Liver (tissue), 7 donors: ENCODE measurements at regions not wholly inside any gene's neighbourhood (a gene's known extent, or its start where the extent isn't known, plus 50 kb on each side); places are given as distances from the start of the nearest gene placed in this dataset.

ENCODE experiments used
- DNase-seq: peaks from one replicate; pipeline ENCODE4 v3.0.0-alpha.2; 2017; ENCODE audit warnings: low spot score
- H3K27ac ChIP-seq, 2 donors: one replicate each; pipeline ENCODE4 v1.7.0; 2013; ENCODE audit warnings: inconsistent platforms in 2 of 2, low read length in 2 of 2, control low read depth in 1 of 2, low read depth in 1 of 2, mild to moderate bottlenecking in 1 of 2
- H3K27me3 ChIP-seq, 4 donors: one replicate each; pipeline versions ENCODE4 v1.6.1 to v1.7.0; 2013; ENCODE audit warnings: low read length in 3 of 4, inconsistent platforms in 1 of 4, mild to moderate bottlenecking in 1 of 4, moderate library complexity in 1 of 4; ENCODE audit not compliant: control insufficient read depth in 4 of 4, insufficient read depth in 4 of 4
- H3K36me3 ChIP-seq, 4 donors: one replicate each; pipeline versions ENCODE4 v1.6.1 to v1.7.0; 2013; ENCODE audit warnings: low read length in 3 of 4, mild to moderate bottlenecking in 3 of 4, low read depth in 1 of 4, moderate library complexity in 1 of 4; ENCODE audit not compliant: control insufficient read depth in 4 of 4, insufficient read depth in 3 of 4
- H3K4me1 ChIP-seq, 4 donors: one replicate each; pipeline versions ENCODE4 v1.6.1 to v1.7.0; 2013; ENCODE audit warnings: low read length in 3 of 4, mild to moderate bottlenecking in 3 of 4, moderate library complexity in 1 of 4; ENCODE audit not compliant: control insufficient read depth in 4 of 4, insufficient read depth in 4 of 4
- H3K4me3 ChIP-seq, 3 donors: one replicate each; pipeline versions ENCODE4 v1.6.1 to v1.7.0; 2013; ENCODE audit warnings: low read length in 3 of 3, control low read depth in 1 of 3, low read depth in 1 of 3, mild to moderate bottlenecking in 1 of 3
- H3K9ac ChIP-seq, 2 donors: one replicate each; pipeline ENCODE4 v1.7.0; 2013; ENCODE audit warnings: low read length in 2 of 2, mild to moderate bottlenecking in 2 of 2, moderate library complexity in 2 of 2, control low read depth in 1 of 2, low read depth in 1 of 2
- H3K9me3 ChIP-seq, 4 donors: one replicate each; pipeline versions ENCODE4 v1.6.1 to v1.7.0; 2013; ENCODE audit warnings: low read length in 3 of 4; ENCODE audit not compliant: control insufficient read depth in 4 of 4
- ATF3 ChIP-seq: IDR thresholded peaks from 2 replicates; pipeline ENCODE4 v1.6.1; 2016; ENCODE audit warnings: antibody characterized with exemption
- EGR1 ChIP-seq, 2 donors: IDR thresholded peaks; 2 replicates each; pipeline ENCODE4 v1.6.1; 2016 to 2018; ENCODE audit warnings: antibody characterized with exemption in 2 of 2, low read depth in 2 of 2
- FOXA2 ChIP-seq: IDR thresholded peaks from 2 replicates; pipeline ENCODE4 v1.6.1; 2016; ENCODE audit warnings: antibody characterized with exemption
- GABPA ChIP-seq, 2 donors: IDR thresholded peaks in 1 of 2; conservative IDR thresholded peaks in 1 of 2; 2 replicates each; pipeline ENCODE4 v1.6.1; 2016; ENCODE audit warnings: antibody characterized with exemption in 2 of 2, mild to moderate bottlenecking in 1 of 2, moderate library complexity in 1 of 2
- HNF4A ChIP-seq, 2 donors: conservative IDR thresholded peaks; 2 replicates each; pipeline ENCODE4 v1.6.1; 2016; ENCODE audit warnings: antibody characterized with exemption in 2 of 2, mild to moderate bottlenecking in 2 of 2
- HNF4G ChIP-seq: IDR thresholded peaks from 2 replicates; pipeline ENCODE4 v1.6.1; 2016; ENCODE audit warnings: antibody characterized with exemption
- JUND ChIP-seq, 2 donors: IDR thresholded peaks; 2 replicates each; pipeline ENCODE4 v1.6.1; 2016; ENCODE audit warnings: antibody characterized with exemption in 2 of 2
- MAX ChIP-seq: IDR thresholded peaks from 2 replicates; pipeline ENCODE4 v1.6.1; 2016; ENCODE audit warnings: antibody characterized with exemption
- NR2F2 ChIP-seq: IDR thresholded peaks from 2 replicates; pipeline ENCODE4 v1.6.1; 2016; ENCODE audit warnings: antibody characterized with exemption
- RAD21 ChIP-seq, 2 donors: IDR thresholded peaks; 2 replicates each; pipeline ENCODE4 v1.6.1; 2016; ENCODE audit warnings: antibody characterized with exemption in 2 of 2, mild to moderate bottlenecking in 2 of 2
- REST ChIP-seq: IDR thresholded peaks from 2 replicates; pipeline ENCODE4 v1.6.1; 2016; ENCODE audit warnings: antibody characterized with exemption, mild to moderate bottlenecking
- RXRA ChIP-seq, 2 donors: IDR thresholded peaks; 2 replicates each; pipeline ENCODE4 v1.6.1; 2017 to 2018; ENCODE audit warnings: antibody characterized with exemption in 2 of 2, mild to moderate bottlenecking in 1 of 2
- SP1 ChIP-seq: IDR thresholded peaks from 2 replicates; pipeline ENCODE4 v1.6.1; 2018; ENCODE audit warnings: antibody characterized with exemption, mild to moderate bottlenecking
- TAF1 ChIP-seq: conservative IDR thresholded peaks from 2 replicates; pipeline ENCODE4 v1.6.1; 2016; ENCODE audit warnings: antibody characterized with exemption, mild to moderate bottlenecking
- YY1 ChIP-seq: IDR thresholded peaks from 2 replicates; pipeline ENCODE4 v1.6.1; 2016; ENCODE audit warnings: antibody characterized with exemption, mild to moderate bottlenecking
- ZBTB33 ChIP-seq: IDR thresholded peaks from 2 replicates; pipeline ENCODE4 v1.6.1; 2016; ENCODE audit warnings: antibody characterized with exemption
- WGBS: extraction: QIAGEN DNeasy Blood & Tissue Kit; methylation state at CpG from one replicate; pipeline ENCODE4 v1.1.7; 2013; 5-methylcytosine and 5-hydroxymethylcytosine counted together
- donor health status: healthy.
- donor health status: healthy.
- donor health status: healthy.
- donor health status: healthy.

- no peak overlapping the region for H3K27ac ChIP-seq
Observed at GRCh38 chr16:54503011-54503855, 216.6 kb upstream of the IRX3 start.

More at GRCh38 chr16:54503011-54503855, 216.6 kb upstream of the IRX3 start:
- no peak overlapping the region for H3K4me3 ChIP-seq
- no peaks in the 10 kb centered on the region for H3K36me3 ChIP-seq
- no peak overlapping the region for H3K9ac ChIP-seq
- WGBS = 58% methylated on average over 9 of the region's 9 CpGs
- H3K27me3 ChIP-seq = no peaks in the 10 kb centered on the region
- peaks cover 0 to 2% (median under 1%) of the 10 kb centered on the region in 4 donors for H3K9me3 ChIP-seq
- no peak for TF ChIP-seq GABPA (IDR thresholded peaks at IDR 0.05 in 1 of 2, conservative IDR thresholded peaks at IDR 0.05 in 1 of 2)
- no peak for TF ChIP-seq REST
- TF ChIP-seq MAX = no peak
- TF ChIP-seq YY1 = no peak
- TF ChIP-seq EGR1 (IDR thresholded peaks at IDR 0.05; ENCODE audit: low read depth in 2 of 2) = no peak
- no peak for TF ChIP-seq NR2F2
- peak in 1 of 2 donors; percentile 59 for TF ChIP-seq RAD21 (IDR thresholded peaks at IDR 0.05)
- peak in 1 of 2 donors; percentile 24 for TF ChIP-seq HNF4A (conservative IDR thresholded peaks at IDR 0.05)
- TF ChIP-seq SP1 = no peak
- TF ChIP-seq TAF1 = no peak
- no peak for TF ChIP-seq FOXA2
- TF ChIP-seq ATF3 = no peak
- TF ChIP-seq JUND (IDR thresholded peaks at IDR 0.05) = no peak
- no peak for TF ChIP-seq HNF4G
- no peak for TF ChIP-seq ZBTB33
- peak in 1 of 2 donors; percentile 16 for TF ChIP-seq RXRA (IDR thresholded peaks at IDR 0.05)
- no peak for DNase-seq
- H3K4me1 ChIP-seq = peaks cover 0 to 4% (median 2%) of the 10 kb centered on the region in 4 donors
